ENCODE measurements at regions not wholly inside any gene's neighbourhood (a gene's known extent, or its start where the extent isn't known, plus 50 kb on each side); places are given as distances from the start of the nearest gene placed in this dataset.

DNA sequence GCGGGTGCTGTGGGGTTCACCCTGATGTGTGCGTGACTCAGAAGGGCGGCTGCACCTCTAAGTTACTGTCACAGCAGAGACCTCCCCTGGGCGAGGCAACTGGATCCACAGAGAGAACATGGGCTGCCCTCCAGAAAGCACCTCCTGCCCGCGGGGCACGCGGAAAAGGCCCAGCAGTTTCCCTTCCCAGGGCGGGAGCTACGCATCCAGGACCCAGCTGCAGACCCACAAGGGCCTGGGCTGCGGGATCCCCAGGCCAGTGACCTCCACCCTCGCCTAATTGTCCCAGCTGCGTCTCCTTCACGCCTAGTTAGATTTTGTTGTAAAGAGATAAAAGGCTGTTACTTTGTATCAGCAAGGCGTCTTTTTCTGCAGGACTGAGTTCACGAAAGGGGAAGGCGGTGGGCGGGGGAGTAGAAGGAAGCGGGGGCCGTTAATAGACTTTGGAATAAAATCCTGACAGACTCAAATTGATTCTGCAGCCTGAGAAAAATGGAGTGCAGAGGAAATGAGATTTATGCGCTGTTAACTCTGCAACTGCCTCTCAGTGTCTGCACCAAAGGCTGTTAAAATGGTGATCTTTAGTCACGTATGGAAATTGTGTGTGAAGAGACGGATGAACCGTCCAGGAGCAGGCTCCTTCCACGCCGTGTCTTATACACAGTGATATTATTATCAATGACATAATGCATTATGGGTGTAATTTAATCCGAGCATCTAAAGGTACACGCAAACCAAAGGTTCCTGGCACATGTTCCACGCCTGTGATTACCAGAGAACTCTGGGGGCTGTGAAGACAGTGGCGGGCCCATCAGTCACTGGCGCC, 65.9 kb upstream of the FBRSL1 start:
- no peak for DNase-seq

DNA sequence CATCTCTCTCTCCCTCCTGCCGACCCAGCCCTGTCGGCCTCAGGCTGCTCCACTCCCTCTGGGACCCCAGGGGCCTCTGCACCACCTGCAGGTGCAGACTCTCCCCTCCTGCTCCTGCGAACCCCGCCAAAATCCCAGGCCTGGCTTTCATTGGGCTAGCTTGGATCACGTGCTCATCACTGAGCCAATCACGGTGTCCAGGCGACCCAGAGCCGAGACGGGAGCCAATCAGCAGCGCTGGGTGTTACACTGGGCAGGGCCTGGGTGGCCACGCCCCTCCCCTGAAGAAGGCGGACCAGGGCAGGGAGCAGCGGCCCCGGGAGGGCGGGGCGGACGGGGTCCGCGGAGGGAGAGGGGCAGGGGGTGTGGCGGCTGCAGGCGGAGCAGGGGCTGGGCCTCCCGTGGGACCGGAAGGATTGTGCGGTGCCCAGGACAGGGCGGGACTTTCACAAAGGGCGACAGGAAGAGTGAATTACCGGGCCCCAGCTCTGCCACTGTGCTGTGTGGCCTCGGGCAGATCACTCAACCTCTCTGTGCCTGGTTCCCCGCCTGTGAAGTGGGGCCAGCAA, 66.6 kb upstream of the FBRSL1 start:
- DNase-seq, result no peak

DNA sequence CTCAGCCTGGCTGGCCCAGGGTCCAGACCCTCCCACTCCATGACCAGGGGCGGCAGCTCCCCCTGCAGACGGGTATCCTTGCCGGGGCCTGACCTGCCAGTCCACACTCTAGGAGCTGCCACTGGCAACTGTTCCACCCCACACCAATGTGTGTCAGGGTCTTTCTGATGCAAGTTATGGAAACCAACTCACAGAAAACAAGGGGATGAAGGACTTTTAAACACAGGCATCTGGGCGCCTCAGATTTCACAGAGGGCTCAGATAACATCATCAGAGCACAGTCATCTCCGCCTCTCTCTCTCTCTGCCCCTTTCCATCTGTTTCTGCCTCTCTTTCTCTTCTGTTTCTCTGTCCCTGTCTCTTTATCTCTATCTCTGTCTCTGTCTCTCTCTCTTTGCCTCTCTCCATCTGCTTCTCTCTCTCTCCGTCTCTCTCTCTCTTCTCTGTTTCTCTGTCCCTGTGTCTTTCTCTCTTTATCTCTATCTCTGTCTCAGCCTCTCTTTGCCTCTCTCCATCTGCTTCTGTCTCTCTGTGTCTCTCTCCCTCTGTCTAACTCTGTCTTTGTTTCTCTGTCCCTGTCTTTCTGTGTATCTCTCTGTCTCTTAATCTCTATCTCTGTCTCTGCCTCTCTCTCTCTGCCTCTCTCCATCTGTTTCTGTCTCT, 67.4 kb upstream of the FBRSL1 start:
- DNase-seq, result no peak

DNA sequence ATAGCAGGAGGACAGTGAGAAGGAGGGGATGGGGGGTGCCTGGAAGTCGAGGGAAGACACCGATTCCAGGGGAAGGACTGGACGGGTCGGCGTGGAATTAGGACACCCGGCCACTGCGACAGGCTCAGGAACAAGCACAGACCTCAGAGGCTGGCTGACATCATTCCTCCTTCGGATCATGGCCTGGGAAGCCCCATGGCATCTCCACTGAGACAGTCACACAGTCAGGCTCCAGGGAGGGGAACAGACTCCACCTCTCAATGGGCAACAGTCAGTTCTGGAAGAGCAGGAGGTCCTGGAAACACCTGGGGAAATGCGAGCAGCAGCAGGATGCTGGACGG, 67.9 kb upstream of the FBRSL1 start:
- no peak for DNase-seq

DNA sequence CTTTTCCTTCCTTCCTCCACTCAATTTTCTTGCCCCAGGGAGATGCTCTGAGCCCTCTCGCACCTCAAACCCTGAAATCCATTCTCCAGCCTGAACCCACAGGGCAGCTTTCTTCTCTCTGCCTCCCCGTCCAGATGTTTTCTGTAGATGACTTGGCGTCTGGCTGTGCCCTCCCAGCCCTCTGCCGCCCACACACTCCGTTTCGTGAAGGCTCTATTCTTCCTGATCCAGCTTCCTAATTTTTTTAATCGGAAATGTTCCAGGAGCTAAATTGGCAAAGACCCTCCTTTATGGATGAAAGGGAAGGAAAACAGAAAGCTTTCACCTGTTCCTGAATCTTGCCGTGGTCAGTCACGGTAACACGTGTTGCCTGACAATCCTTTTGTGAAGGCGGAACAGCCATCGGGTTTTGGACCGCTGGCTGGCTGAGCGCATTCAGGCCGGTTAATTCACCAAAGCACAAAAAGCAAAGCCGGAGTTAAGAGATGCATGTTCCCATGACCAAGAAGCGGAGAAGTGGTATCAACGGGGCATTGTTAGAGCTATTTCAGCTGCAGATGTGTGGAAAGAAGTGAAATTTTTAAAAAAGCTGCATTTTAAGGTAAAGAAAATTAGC, 70.2 kb upstream of the FBRSL1 start:
- DNase-seq, result no peak

DNA sequence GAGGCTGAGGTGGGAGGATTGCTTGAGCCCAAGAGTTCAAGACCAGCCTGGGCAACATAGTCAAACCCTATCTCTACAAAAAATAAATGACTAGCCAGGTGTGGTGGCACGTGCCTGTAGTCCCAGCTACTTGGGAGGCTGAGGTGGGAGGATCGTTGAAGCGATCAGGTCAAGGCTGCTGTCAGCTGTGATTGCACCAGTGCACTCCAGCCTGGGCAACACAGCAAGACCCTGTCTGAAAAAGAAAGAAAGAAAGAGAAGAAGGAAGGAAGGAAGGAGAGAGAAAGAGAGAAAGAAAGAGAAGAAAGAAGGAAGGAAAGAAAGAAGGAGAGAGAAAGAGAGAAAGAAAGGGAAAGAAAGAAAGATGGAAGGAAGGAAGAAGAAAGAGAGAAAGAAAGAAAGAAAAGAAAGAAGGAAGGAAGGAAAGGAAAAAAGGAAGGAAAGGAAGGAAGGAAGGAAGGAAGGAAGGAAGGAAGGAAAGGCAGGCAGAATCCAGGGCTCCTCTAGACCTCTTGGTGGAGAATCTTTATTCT, 71.5 kb upstream of the FBRSL1 start:
- DNase-seq, result no peak

DNA sequence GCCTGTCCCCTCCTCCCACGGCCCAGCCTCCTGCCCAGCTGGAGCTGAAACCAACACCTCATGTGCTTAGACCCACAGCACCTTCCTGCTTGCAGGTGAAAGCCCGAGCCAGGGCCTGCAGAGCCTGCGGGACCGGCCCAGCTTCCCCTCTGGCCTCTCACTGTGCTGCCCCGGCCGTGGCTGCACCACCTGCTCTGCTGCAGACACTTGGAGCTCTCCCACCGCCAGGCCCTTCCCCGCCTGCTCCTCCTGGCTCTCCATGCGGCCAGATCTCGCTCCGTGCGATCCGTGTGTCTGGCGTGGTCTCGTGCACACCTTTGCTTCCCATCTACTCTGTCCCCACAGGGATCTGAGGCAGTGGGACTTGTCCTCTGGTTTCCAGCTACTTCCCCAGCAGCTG, 72.2 kb upstream of the FBRSL1 start:
- no peak for DNase-seq

DNA sequence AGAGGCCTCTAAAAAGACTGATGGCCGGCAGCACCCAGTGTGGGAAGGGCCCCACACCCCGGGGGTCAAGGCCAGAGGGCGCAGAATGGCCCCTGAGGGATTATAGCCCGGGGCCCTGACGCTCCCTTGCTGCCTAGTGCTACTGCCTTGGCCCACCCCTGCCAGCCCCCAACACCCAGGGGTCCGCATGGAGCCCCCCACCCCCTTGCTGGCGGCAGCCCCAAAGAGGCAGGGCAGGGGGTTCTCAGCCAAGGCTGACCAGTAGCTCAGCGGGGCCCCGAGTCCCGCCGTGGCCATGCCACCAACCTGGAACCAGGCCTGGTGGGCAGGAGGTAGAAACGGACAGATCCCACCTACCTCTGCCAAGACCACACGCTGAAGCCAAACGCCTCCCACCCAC, 73.1 kb upstream of the FBRSL1 start:
- no peak for DNase-seq

DNA sequence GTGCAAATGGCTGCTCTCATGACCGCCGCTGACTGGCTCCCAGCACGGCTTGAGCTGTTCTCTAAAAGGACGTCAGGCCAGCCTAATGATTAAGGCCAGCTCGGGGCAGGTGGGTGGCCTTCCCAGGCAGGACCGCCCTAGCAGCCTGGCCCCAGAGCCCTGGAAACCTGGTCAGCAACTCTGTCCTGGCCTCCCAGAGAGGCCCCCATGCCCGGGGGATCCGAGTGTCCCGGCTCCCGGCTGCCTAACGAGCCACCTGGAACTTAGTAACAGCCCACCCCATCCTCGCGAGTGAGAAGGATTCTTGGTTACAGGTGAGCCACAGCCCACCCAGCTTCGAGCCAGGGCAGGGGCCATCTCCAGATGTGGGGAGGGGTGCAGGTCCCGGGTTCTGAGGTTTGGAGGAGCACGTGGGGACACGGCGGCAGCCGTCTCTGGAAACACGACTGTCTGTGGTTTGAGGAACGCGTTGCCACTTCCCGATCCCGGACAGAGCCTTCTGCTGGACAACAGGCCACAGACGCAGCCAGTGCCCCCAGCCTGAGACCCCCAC, 73.8 kb upstream of the FBRSL1 start:
- no peak for DNase-seq

DNA sequence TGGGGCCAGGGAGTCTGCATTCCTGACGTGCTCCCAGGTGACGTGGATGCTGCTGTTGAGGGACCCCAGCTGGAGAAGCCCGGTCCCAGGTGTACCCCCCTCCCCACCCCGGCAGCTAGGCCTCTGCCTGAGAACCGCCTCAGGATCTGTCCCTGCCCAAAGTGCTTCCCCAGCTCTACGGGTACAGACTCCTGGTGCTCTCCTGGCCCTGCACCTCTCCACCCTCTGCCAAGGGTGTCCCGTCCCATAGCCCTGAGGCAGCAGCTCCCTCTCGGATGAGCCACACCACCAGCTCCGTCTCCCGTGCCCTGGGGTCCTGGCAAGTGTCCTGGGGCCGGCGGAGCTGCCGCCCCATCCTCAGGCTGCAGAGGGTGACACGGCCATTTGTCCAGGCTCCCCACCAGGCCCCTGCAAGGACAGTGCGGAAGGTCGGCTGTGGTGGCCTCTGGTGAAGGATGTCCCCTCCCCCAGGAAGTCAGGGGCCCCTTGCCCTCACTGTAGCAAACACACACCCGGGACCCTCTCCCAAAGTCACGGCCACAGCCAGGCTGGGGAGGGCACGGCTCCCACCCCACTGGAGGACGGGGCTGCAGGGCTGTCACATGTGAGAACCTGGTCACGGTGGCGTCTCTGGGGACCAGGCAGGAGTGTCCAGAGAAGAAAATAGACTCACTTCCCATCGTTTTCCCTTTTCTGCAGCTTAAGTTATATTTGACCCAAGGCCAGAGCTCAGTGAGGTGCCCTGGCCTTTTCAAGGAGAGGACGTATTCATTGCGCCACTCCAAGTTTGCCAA, 74.4 kb upstream of the FBRSL1 start:
- no peak for DNase-seq

DNA sequence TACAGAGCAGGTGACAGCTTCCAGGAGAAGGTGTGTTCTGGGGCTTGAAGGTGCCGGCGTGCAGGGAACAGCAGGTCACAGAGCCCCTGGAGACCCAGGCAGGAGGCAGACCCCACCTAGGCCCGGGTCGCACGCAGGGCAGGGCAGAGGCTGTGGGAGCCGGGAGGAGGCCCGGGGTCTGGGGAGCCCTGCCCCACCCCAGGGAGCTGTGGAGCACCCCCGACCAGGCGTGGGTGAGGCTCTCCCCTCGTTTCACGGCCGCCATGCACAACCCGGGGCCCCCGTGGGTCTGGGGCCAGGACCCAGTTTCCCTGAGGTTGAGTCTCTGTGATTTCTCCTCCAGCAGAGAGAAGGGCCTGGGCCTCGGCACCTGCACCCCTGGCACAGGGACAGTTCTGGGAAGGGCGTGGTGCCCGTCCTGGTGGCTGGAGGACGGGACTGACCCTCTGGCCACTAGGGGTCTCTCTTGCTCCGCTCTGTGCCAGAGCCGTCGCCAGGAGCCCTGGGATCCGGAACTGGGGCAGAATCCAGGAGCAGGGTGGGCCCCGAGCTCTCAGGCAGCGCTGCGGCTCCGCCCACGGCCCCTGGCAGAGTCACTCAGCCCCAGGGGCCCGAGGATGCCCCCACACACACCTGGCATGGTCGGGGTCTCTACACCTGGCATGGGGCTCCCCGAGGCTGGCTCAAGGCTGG, 75.2 kb upstream of the FBRSL1 start:
- DNase-seq, result peak; percentile 63

DNA sequence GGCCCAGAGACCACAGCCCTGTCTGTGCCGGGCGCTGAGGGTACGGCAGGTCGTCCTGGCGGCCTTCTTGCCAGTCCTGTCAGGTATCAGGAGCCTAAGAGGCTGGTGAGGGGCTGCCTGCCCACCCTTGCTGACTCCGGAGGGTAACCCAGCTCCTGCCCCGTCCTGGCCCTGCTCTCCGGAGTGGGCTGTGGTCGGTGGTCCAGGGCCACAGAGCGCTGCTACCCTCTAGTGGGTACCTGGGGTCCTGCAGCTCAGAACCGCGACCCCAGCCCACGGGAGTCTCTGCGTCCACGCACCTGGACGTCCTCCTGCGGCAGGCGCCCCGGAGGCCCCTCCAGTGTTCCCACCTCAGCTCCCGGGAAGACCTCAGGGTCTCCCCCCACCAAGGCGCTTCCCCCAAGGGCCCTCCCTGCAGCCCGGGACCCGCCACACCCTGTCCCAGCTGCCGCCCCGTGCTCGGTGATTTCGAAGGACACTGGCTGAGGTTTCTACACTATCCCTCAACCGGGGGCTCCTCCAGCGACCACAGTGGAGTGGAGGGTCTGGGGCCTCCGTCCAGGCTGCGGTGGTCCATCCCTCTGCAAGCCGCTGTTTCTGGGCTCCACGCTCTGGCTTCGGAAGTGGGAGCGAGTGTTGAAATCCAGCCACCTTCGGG, 75.9 kb upstream of the FBRSL1 start:
- no peak for DNase-seq

DNA sequence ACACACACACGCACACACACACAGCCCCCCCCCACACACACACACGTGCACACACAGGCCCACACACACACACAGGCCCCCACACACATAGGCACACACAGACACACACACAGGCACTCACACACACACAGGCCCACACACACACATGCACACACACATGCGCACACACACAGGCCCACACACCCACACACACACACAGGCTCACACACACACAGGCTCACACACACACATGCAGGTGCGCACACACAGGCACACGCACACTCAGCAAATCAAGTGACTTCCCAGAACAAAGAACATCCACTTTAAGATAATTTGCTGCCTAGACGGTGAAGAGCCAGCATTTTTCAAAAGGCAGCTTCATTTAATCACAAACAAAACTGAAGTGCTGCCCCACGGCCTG, 78.5 kb upstream of the FBRSL1 start:
- no peak for DNase-seq

DNA sequence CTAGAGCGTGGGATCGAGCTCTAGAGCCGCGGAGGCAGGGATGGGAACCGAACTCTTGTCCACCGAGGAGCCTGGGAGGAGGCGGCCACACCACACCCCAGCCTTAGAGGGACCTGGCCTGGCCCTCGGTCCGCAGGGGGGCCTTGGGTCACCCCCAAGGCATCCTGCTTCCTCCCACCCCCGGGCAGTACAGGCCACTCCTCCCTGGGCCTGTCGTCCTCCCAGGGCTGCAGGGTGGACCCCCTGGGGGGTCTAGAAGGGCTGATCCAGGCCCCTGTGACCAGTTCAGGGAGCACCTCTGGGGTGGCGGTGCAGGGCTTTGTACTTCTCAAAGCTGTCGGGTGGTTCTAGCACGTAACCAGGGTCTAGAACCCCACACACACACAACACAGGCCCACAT, 79.1 kb upstream of the FBRSL1 start:
- DNase-seq, result no peak

DNA sequence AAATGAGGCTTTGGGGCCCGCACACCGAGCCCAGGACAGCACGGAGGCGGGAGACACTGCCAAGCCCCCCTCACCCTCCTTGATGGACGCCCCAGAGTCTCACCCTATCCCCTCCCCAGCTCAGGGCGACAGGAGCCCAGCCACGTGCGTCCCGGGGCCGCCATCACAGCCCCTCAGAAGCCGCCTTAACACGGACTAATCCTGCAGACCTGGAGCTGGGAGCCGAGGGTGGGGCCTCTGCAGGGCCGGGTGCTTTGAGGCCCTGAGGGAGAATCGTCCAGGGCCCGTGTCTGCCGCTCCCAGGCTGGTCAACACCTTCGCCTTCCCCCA, 79.7 kb upstream of the FBRSL1 start:
- DNase-seq, result no peak

DNA sequence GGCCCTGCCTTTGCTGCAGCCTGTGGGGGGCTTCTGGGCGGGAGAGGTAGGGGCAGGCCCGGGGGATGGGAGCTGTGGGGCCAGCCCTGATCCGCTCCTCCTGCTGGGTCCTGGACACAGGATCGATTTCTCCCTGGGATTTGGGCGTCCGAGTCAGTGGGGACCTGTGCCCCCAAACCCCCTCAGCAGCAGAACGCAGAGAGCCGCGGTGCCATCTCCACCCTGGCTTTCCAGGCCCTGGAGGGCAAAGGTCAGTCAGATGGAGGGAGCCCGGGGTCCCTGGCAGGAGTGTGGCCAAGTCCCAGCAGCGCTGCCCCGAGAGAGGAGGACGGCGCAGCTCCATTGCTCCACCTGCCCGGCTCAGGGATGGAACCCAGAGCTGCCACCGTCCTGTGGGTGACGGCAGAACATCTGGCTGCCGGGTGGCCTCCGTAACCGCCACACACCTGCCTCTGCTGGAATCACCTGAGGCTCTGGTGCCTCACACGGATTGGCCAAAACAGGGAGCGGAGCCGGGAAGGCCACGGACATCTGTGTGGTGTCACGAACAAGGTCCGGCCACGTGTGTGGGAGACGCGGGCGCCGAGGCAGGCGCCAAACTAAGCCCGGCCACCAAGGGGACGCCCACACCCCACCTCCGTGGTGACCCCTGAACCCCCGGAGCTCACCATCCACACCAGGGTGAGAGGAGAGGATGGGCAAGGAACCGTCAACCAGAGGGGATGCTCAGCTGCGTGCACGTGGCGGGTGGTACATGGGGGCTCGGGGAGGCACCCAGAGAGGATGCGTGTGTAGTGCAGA, 80.3 kb upstream of the FBRSL1 start:
- no peak for DNase-seq

DNA sequence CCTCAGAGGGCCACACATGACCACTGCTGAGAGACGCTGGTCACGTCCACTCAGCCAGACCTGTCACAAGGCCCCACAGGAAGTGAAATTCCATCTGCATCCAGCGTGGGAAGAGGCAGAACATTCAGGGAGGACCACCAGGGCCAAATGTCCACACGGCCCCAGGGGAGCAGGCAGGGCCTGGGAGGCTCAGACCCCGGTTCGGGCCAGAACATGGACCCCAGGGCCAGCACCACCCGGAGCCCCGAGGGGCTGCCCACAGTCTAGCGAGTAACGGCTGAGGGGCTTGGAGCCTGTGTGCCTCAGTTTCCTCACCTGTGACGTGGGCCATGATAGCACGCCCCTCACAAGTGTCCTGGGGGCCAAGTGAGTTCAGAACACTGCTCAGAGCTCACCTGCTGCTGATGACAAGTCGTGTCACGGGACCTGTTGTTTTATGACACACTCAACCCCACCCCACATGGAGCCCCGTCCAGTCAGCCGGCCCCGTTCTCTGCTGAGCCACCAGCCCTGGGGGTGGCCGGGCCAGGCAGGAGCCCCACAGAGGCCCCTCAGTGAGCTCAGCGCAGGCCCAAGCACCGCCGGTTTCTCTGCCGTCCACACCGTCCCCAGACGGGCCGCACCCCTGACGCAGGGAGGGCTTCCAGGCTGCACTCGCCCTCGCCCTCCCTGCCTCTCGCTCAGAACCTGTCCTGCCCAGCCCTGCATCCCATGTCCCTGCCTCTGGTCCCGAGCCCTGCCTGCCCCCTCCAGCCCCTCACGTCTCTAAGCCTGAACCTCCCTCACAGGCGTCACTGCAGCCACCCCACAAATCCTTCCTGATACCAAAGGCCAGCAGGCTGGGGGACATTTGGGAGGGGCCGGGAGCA, 79.5 kb upstream of the GALNT9 start:
- DNase-seq, result no peak

DNA sequence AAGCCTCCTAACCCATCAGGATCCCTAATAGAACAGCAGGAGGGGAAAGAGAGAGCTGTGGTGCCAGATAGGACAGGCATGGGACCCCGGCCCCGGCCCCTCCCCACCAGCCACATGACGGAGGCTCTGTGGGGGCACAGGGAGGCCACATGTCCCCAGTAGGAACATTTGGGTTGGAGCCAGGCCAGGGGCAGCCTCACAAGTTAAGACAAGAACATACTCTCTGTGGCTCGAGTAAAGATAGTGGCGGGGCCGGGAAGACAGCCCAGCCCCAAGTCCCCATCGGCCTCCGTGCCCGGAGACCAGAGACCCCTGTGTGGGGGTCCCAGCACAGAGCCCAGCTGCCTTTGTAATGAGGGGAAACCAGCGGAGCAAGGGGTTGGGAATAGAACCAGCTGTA, 78.6 kb upstream of the GALNT9 start:
- DNase-seq, result no peak

DNA sequence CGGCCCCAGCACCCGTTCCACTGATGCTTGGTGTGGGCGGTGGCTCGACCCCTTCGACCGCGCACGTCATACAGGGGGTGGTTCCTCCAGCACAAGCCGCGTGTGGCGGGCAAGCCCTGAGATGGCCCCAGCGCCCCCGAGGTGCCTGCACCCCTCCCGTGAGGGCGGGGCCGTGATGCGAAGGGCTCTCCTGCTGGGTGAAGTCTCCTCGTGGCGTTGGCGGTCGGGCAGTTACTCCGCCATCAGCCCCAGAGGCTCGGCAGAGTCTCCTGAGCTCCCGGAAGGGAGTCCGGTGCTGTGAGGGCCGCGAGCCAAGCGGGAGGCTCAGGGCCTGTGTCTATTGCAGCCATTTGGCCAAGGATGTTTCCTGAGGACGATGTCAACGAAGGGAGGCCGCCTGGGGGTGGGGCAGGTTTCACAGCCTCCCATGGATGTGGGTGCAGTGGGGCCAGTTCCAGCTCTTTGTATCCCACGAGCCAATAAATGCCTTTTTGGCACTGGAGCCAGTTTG, 78.1 kb upstream of the GALNT9 start:
- no peak for DNase-seq

All from activated CD4-positive, alpha-beta T cell treated with anti-CD3 and anti-CD28 coated beads for 1 hour (primary cell).